ENCODE measurements at regions not wholly inside any gene's neighbourhood (a gene's known extent, or its start where the extent isn't known, plus 50 kb on each side); places are given as distances from the start of the nearest gene placed in this dataset.
A peak's percentile ranks its signal among the peaks of the same experiment; 100 is the strongest.

- intact Hi-C loops (cut with micrococcal nuclease; ENCODE audit: unreplicated experiment) = no loop called here
- Histone ChIP-seq H3K9me3 (ENCODE audit: low read depth, low read length, poor library complexity, severe bottlenecking) (no peaks in the 10 kb centered on the region), H3K4me1 (ENCODE audit: insufficient read depth, low read length, poor library complexity, severe bottlenecking) (peaks cover 14% of the 10 kb centered on the region), H3K27me3 (replicated peaks; ENCODE audit: insufficient read depth, low read depth, low read length, poor library complexity) (no peaks in the 10 kb centered on the region), H3K27ac (ENCODE audit: low read depth, low read length, poor library complexity, severe bottlenecking) (no peak overlapping the region), H3K4me3 (ENCODE audit: low read depth, low read length, poor library complexity, severe bottlenecking) (no peak overlapping the region), H3K36me3 (ENCODE audit: insufficient read depth, low read length, poor library complexity, severe bottlenecking) (no peaks in the 10 kb centered on the region)
- peak; percentile 33 for DNase-seq (ENCODE audit: low spot score)
- CTCF ChIA-PET = no interaction called here
- POLR2A ChIA-PET (ENCODE audit: low non-redundant PET) = interaction anchor here (0.6 kb wide), 1 partner anchor 38 kb away, joined by 3 read pairs; no protein-coding TSS in a partner anchor
- BruUV-seq (replicated peaks) = no TSS peak
- TF ChIP-seq CTCF (conservative IDR thresholded peaks at IDR 0.05; ENCODE audit: low read depth, low read length) (no peak), EZH2 (IDR thresholded peaks at IDR 0.05; ENCODE audit: borderline replicate concordance, low read depth, low read length, poor library complexity, severe bottlenecking) (no peak)
These were observed 746.6 kb downstream of the LRFN5 start for GRCh38 chr14:42353315-42353714.

- no peaks in the 10 kb centered on the region for H3K9me3 ChIP-seq (ENCODE audit: low read depth, low read length, poor library complexity, severe bottlenecking)
- no peak for DNase-seq (ENCODE audit: low spot score)
- CTCF ChIA-PET = no interaction called here
- H3K36me3 ChIP-seq (ENCODE audit: insufficient read depth, low read length, poor library complexity, severe bottlenecking) = no peaks in the 10 kb centered on the region
- POLR2A ChIA-PET (ENCODE audit: low non-redundant PET) = no interaction called here
- no peaks in the 10 kb centered on the region for H3K27me3 ChIP-seq (replicated peaks; ENCODE audit: insufficient read depth, low read depth, low read length, poor library complexity)
- H3K4me1 ChIP-seq (ENCODE audit: insufficient read depth, low read length, poor library complexity, severe bottlenecking) = no peaks in the 10 kb centered on the region
- no peak overlapping the region for H3K27ac ChIP-seq (ENCODE audit: low read depth, low read length, poor library complexity, severe bottlenecking)
- intact Hi-C loops (cut with micrococcal nuclease; ENCODE audit: unreplicated experiment) = no loop called here
- BruUV-seq (replicated peaks) = no TSS peak
- H3K4me3 ChIP-seq (ENCODE audit: low read depth, low read length, poor library complexity, severe bottlenecking) = no peak overlapping the region
- no peak for TF ChIP-seq CTCF (conservative IDR thresholded peaks at IDR 0.05; ENCODE audit: low read depth, low read length)
- TF ChIP-seq EZH2 (IDR thresholded peaks at IDR 0.05; ENCODE audit: borderline replicate concordance, low read depth, low read length, poor library complexity, severe bottlenecking) = no peak
These were observed 729.2 kb downstream of the LRFN5 start for GRCh38 chr14:42335918-42336317.

- BruUV-seq (replicated peaks) = no TSS peak
- Histone ChIP-seq H3K4me3 (ENCODE audit: low read depth, low read length, poor library complexity, severe bottlenecking) (no peak overlapping the region), H3K9me3 (ENCODE audit: low read depth, low read length, poor library complexity, severe bottlenecking) (no peaks in the 10 kb centered on the region), H3K36me3 (ENCODE audit: insufficient read depth, low read length, poor library complexity, severe bottlenecking) (no peaks in the 10 kb centered on the region), H3K27me3 (replicated peaks; ENCODE audit: insufficient read depth, low read depth, low read length, poor library complexity) (no peaks in the 10 kb centered on the region), H3K27ac (ENCODE audit: low read depth, low read length, poor library complexity, severe bottlenecking) (no peak overlapping the region), H3K4me1 (ENCODE audit: insufficient read depth, low read length, poor library complexity, severe bottlenecking) (no peaks in the 10 kb centered on the region)
- TF ChIP-seq EZH2 (IDR thresholded peaks at IDR 0.05; ENCODE audit: borderline replicate concordance, low read depth, low read length, poor library complexity, severe bottlenecking) (no peak), CTCF (conservative IDR thresholded peaks at IDR 0.05; ENCODE audit: low read depth, low read length) (no peak)
- intact Hi-C loops (cut with micrococcal nuclease; ENCODE audit: unreplicated experiment) = no loop called here
- DNase-seq (ENCODE audit: low spot score) = no peak
- ChIA-PET CTCF (no interaction called here), POLR2A (ENCODE audit: low non-redundant PET) (interaction anchor here (0.6 kb wide), 1 partner anchor 193 kb away, joined by 3 read pairs; no protein-coding TSS in a partner anchor)
These were observed 728.3 kb downstream of the LRFN5 start for GRCh38 chr14:42334931-42335330.
